Brain pericyte (primary cell): ENCODE measurements at regions not wholly inside any gene's neighbourhood (a gene's known extent, or its start where the extent isn't known, plus 50 kb on each side); places are given as distances from the start of the nearest gene placed in this dataset.

Source experiments
- DNase-seq: peaks from one replicate; pipeline ENCODE4 v3.0.0-alpha.2; 2012; ENCODE audit warnings: low read depth, low spot score

- DNase-seq: no peak
Measured at GRCh38 chr16:6674071-6674470, 658.6 kb upstream of the RBFOX1 start.

DNA sequence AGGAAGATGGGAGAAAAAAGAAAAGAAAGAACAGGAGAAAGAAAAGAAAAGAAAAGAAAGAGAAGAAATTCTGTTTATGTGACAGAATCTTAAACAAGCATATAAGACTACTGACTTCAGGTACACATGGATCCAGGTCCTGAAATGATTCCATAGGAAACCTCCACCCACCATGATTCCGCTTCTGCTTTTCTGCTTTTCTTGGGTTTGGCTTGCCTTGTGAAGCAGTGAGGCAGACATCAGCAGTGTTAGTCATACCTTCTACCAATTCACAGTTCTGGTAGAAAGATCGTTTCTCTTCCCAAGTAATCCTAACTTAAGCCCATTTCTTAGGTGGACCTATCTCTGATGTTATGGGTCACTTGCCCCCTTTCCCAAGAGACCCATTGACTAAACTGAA is 660.1 kb upstream of the RBFOX1 start:
- no peak for DNase-seq

DNA sequence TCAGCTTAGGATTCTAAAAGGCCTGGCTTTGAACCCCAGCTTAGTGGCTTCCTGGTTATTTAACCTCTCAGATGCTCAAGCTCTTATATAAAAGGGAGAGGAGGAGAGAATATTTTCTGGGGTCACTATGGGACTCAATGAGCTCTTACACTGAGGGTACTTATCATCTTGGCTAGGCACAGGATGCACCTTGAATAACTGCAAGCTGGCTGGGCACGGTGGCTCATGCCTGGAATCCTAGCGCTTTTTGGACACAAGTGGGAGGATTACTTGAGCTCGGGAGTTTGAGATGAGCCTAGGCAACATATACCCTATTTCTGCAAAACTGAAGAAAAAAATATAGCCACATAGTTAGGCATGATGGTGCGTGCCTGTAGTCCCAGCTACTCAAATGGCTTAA is 665.3 kb upstream of the RBFOX1 start:
- no peak for DNase-seq

GRCh38 chr16:6665126-6665525 is 667.5 kb upstream of the RBFOX1 start:
- DNase-seq: no peak

DNA sequence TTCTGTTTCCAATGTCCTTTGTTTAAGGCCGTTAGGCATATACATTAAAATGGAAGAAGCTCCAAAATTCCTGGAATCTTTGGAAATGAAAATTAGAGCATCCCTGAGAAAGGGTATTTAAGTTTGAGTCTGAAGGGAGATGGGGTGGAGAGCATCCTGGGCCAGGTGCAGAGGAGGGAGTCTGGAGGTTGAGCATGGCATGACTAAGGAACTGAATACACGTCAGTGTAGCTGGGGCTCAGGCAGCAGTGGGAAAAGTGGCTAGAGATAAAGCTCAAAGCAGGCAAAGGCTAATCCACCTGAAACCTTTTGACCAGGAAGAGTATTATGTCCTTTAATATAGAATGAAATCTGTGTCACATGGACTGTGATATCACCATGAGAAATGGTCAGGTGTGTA is 669.0 kb upstream of the RBFOX1 start:
- no peak for DNase-seq

DNA sequence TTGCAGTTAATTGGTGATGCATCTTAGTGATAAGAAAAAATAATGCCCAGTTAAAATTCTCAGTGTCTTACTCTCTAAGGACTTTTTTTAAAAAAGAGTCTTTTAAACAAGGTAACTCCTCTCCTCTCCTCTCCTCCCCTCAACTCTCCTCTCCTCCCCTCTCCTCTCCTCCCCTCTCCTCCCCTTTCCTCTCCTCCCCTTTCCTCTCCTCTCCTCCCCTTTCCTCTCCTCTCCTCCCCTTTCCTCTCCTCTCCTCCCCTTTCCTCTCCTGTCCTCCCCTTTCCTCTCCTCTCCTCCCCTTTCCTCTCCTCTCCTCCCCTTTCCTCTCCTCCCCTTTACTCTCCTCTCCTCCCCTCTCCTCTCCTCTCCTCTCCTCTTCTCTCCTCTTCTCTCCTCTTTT is 675.9 kb upstream of the RBFOX1 start:
- DNase-seq: no peak

- no peak for DNase-seq
Measured at GRCh38 chr16:6646891-6647290, 685.8 kb upstream of the RBFOX1 start.

DNA sequence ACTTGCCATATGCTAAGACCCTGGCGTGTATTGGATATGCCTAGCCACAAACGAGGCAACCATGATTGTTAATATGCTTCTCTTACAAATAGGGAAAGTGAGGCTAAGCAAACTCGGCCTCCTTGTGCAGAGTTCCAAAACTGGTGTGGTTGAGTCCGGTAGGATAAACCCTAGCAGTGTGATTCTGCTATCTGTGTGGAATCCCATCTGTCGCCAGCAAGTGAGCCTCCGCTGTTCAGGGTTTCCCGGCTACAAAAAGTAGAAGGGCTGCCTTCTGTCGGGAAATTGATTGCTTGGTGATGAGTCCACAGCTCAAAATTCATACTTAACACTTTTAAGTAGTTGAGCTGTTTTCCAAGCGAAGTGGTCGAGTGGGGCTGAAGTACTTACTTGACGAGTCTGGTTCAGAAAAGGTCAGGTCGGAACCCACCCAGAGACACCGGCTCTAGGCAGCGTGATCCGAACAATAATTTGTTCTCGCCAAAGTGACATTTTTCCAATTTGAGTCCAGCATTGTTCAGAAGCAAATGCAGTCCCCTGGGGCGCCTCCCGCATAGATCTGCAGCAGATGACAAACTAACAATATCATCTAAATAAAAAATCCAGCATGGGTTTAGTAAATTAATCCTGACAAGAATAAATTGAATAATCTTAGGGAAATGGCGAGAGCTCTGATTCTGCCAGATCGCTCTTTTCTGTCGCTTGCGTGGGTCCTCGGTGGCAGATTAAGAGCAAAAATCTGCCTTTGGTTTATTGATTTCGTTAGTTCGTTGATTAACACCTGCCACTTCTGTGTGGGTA is 686.7 kb upstream of the RBFOX1 start:
- DNase-seq: no peak

- DNase-seq: no peak
Measured at GRCh38 chr16:6644916-6645315, 687.7 kb upstream of the RBFOX1 start.

GRCh38 chr16:6643080-6643686 is 689.5 kb upstream of the RBFOX1 start:
- DNase-seq: peak; percentile 12

GRCh38 chr16:6642271-6642670 is 690.4 kb upstream of the RBFOX1 start:
- no peak for DNase-seq

DNA sequence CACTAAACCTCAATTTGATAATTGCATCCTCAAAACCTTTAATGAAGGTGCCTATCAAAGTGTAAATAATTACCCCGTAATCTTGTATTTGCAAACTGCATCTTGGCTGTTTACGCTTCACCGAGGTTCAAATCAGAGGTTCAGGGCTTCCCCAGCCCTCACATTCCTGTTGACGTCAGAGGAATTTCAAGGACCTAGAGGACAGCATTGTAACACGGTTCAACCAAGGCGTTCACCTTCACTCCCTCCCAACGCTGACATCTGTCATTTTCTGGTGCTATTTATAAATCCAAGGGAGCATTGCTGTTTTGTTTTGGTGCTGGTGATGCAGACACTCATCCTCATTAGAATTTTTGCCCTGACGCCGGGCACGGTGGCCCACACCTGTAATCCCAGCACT is 691.6 kb upstream of the RBFOX1 start:
- no peak for DNase-seq

DNA sequence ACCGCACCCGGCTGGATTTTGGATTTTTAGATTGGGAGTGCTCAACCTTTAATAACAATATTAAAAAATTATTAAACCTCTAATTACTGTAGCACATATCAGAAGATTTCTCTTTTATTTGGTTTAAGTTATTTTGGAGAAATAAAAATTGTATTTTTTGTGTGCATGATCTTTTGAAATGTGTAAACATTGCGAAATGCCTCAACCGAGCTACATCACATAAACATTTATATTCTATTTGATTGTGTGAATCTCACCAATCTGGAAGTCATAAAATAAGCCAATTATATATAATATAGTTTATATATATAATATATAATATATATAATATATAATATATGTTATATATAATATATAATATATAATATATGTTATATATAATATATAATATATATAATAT is 696.2 kb upstream of the RBFOX1 start:
- DNase-seq: no peak

DNA sequence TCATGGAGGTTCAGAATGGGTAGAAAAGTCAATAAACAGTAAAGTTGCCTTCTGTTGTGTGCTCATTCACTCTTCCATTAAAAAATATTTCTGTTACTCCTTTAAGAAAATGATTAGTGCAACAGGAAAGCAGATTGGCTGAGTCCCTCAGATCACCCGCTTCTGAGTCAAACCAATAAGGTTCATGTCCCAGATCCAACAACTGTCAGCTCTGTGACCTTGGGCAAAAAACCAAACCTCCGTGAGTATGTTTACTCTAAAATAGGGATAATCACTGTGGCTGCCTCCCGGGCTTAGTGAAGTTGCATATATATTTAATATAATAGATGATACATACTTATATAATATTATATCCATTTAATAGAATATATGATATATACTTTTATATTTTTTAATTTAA is 698.5 kb upstream of the RBFOX1 start:
- DNase-seq: no peak

GRCh38 chr16:6633456-6633855 is 699.2 kb upstream of the RBFOX1 start:
- DNase-seq: no peak

GRCh38 chr16:6629110-6629509 is 703.5 kb upstream of the RBFOX1 start:
- no peak for DNase-seq

- DNase-seq: no peak
Measured at GRCh38 chr16:6625606-6626005, 707.0 kb upstream of the RBFOX1 start.

- no peak for DNase-seq
Measured at GRCh38 chr16:6618874-6619273, 713.8 kb upstream of the RBFOX1 start.

- DNase-seq: no peak
Measured at GRCh38 chr16:6616746-6617145, 715.9 kb upstream of the RBFOX1 start.

DNA sequence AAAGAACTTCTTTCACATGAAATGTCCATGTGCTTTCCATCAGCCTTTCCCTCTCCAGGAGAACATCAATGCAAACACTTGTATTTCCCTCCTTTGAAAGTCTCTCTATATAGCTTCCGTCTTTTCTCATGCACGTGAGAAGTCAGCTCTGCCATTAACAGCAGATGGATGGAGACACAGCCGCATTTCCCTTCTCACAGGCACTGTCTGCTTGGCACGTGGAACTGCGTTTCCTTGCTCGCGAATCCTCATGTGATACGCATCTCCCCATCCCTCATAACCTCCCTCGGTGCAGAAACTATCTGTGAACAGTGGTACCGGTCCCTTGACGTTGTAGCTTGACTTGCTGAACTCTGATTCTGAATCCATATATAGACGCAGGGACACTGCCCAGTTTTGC is 717.0 kb upstream of the RBFOX1 start:
- no peak for DNase-seq

DNA sequence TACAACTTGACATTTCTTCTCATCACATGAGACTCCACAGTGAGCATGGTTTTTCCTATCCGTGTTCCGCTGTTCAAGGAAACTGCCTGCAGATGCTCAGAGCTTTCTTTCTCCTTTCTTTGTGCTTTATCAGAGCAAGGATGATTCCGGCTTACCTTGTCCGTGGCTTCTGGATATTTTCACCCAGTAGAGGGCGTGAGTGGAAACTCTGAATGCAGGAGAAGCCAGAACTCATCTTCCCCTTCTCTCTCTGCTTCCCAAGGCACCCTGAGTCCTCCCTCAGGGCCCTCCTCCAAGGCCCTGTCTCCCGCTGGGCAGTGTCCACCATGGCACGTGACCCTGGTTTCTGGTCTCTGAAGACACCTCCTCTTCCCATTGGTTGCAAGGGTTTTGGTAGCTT is 721.1 kb upstream of the RBFOX1 start:
- DNase-seq: no peak

- no peak for DNase-seq
Measured at GRCh38 chr16:6605490-6605889, 727.2 kb upstream of the RBFOX1 start.

GRCh38 chr16:6603780-6604325 is 728.8 kb upstream of the RBFOX1 start:
- no peak for DNase-seq
